Mesenchymal stem cell (in vitro differentiated cells and primary cell): ENCODE measurements at regions not wholly inside any gene's neighbourhood (a gene's known extent, or its start where the extent isn't known, plus 50 kb on each side); places are given as distances from the start of the nearest gene placed in this dataset.
"Not testable (repeated sequence)": the region's sequence is repeated elsewhere in the genome, so short reads cannot be mapped to it uniquely, and the experiment has no call there.

Source experiments
- DNase-seq: peaks from one replicate; pipeline ENCODE4 v3.0.0-alpha.2; 2013
- H2AFZ ChIP-seq: one replicate; pipeline ENCODE4 v1.6.1; 2013; ENCODE audit warnings: low read depth, mild to moderate bottlenecking, control low read depth, inconsistent platforms, low read length, moderate library complexity
- H2AK5ac ChIP-seq: 2 replicates; pipeline ENCODE4 v1.6.1; 2013; ENCODE audit warnings: low read length, moderate library complexity, mild to moderate bottlenecking, inconsistent platforms; ENCODE audit not compliant: severe bottlenecking
- H2BK120ac ChIP-seq: one replicate; pipeline ENCODE4 v1.6.1; 2013; ENCODE audit warnings: low read depth, mild to moderate bottlenecking, inconsistent platforms, low read length, moderate library complexity
- H2BK12ac ChIP-seq, 2 experiments: one replicate each; pipeline ENCODE4 v1.6.1; 2013; ENCODE audit warnings: inconsistent platforms in 2 of 2, low read length in 2 of 2, mild to moderate bottlenecking in 2 of 2, moderate library complexity in 2 of 2, control low read depth in 1 of 2
- H2BK15ac ChIP-seq: one replicate; pipeline ENCODE4 v1.6.1; 2013; ENCODE audit warnings: mild to moderate bottlenecking, low read depth, inconsistent platforms; ENCODE audit not compliant: poor library complexity, severe bottlenecking
- H2BK5ac ChIP-seq: 2 replicates; pipeline ENCODE4 v1.6.1; 2013; ENCODE audit warnings: low read depth, mild to moderate bottlenecking, low read length, control low read depth, inconsistent platforms; ENCODE audit not compliant: poor library complexity, severe bottlenecking
- H3K14ac ChIP-seq, 2 experiments: one replicate each; pipeline ENCODE4 v1.6.1; 2013; ENCODE audit warnings: inconsistent platforms in 2 of 2, low read length in 2 of 2, control low read depth in 1 of 2, mild to moderate bottlenecking in 1 of 2, moderate library complexity in 1 of 2
- H3K18ac ChIP-seq, 2 experiments: one replicate each; pipeline ENCODE4 v1.6.1; 2013; ENCODE audit warnings: inconsistent platforms in 2 of 2, low read length in 2 of 2, control low read depth in 1 of 2, low read depth in 1 of 2, mild to moderate bottlenecking in 1 of 2
- H3K23ac ChIP-seq, 2 experiments: one replicate each; pipeline ENCODE4 v1.6.1; 2013; ENCODE audit warnings: inconsistent platforms in 2 of 2, low read length in 2 of 2, mild to moderate bottlenecking in 2 of 2, moderate library complexity in 2 of 2, control low read depth in 1 of 2
- H3K27ac ChIP-seq: 2 replicates; pipeline ENCODE4 v1.5.1; 2013; ENCODE audit warnings: mild to moderate bottlenecking, moderate library complexity, low read length, control low read depth, inconsistent platforms; ENCODE audit not compliant: poor library complexity, severe bottlenecking
- H3K27me3 ChIP-seq, 2 experiments: 2 replicates each; pipeline versions ENCODE4 v1.6.1 to v1.7.0; 2013; ENCODE audit warnings: low read length in 2 of 2, mild to moderate bottlenecking in 2 of 2, moderate library complexity in 2 of 2, control low read depth in 1 of 2, inconsistent platforms in 1 of 2; ENCODE audit not compliant: control insufficient read depth in 1 of 2, insufficient read depth in 1 of 2
- H3K36me3 ChIP-seq, 2 experiments: 2 replicates each; pipeline versions ENCODE4 v1.6.1 to v1.7.0; 2013; ENCODE audit warnings: low read length in 2 of 2, control low read depth in 1 of 2, inconsistent platforms in 1 of 2, low read depth in 1 of 2, mild to moderate bottlenecking in 1 of 2; ENCODE audit not compliant: insufficient read depth in 2 of 2, control insufficient read depth in 1 of 2
- H3K4ac ChIP-seq, 2 experiments: one replicate each; pipeline ENCODE4 v1.6.1; 2013; ENCODE audit warnings: inconsistent platforms in 2 of 2, low read length in 2 of 2, mild to moderate bottlenecking in 2 of 2, moderate library complexity in 2 of 2, control low read depth in 1 of 2, low read depth in 1 of 2
- H3K4me1 ChIP-seq: 2 replicates; pipeline ENCODE4 v1.6.1; 2013; ENCODE audit warnings: low read depth, low read length, control low read depth; ENCODE audit not compliant: control insufficient read depth, insufficient read depth
- H3K4me2 ChIP-seq: 2 replicates; pipeline ENCODE4 v1.6.1; 2013; ENCODE audit warnings: low read length, mild to moderate bottlenecking, inconsistent platforms; ENCODE audit not compliant: poor library complexity, severe bottlenecking
- H3K4me3 ChIP-seq, 2 experiments: 2 replicates each; pipeline versions ENCODE4 v1.5.1 to v1.7.0; 2013; ENCODE audit warnings: low read length in 2 of 2, mild to moderate bottlenecking in 2 of 2, control low read depth in 1 of 2, low read depth in 1 of 2; ENCODE audit not compliant: insufficient read depth in 1 of 2
- H3K79me1 ChIP-seq: replicated peaks from 2 replicates; pipeline ENCODE4 v1.6.1; 2013; ENCODE audit warnings: mild to moderate bottlenecking, control low read depth, low read length, inconsistent platforms; ENCODE audit not compliant: poor library complexity, severe bottlenecking
- H3K9ac ChIP-seq: 2 replicates; pipeline ENCODE4 v1.7.0; 2013; ENCODE audit warnings: mild to moderate bottlenecking, low read length, moderate library complexity
- H3K9me3 ChIP-seq: 2 replicates; pipeline ENCODE4 v1.7.0; 2013; ENCODE audit warnings: mild to moderate bottlenecking, low read length; ENCODE audit not compliant: control insufficient read depth
- H4K8ac ChIP-seq: one replicate; pipeline ENCODE4 v1.6.1; 2013; ENCODE audit warnings: inconsistent platforms, mild to moderate bottlenecking, low read length, moderate library complexity
- H4K91ac ChIP-seq: one replicate; pipeline ENCODE4 v1.6.1; 2013; ENCODE audit warnings: mild to moderate bottlenecking, low read length, inconsistent platforms
- WGBS: methylation state at CpG from one replicate; pipeline ENCODE4 v1.1.7; 2013; ENCODE audit warnings: mixed read lengths; 5-methylcytosine and 5-hydroxymethylcytosine counted together

- Histone ChIP-seq H3K27ac (peak overlapping the region; percentile 32), H3K18ac (peak overlapping the region in 1 of 2 experiments; percentile 52), H3K4ac (peak overlapping the region in 1 of 2 experiments; percentile 96), H3K9ac (peak overlapping the region; percentile 15), H2BK12ac (peak overlapping the region in 1 of 2 experiments; percentile 72), H3K4me1 (peaks cover 33% of the 10 kb centered on the region)
- not testable (repeated sequence) for H3K36me3 ChIP-seq, H3K9me3 ChIP-seq, H2AFZ ChIP-seq, H3K4me2 ChIP-seq, H2BK5ac ChIP-seq, H3K23ac ChIP-seq, H3K27me3 ChIP-seq, H4K8ac ChIP-seq, H4K91ac ChIP-seq, H2AK5ac ChIP-seq, H3K14ac ChIP-seq, H3K79me1 ChIP-seq, H2BK120ac ChIP-seq, H2BK15ac ChIP-seq, H3K4me3 ChIP-seq
- DNase-seq = peak; percentile 95
- WGBS = 2% methylated on average over 2 of the region's 7 CpGs
Measured at GRCh38 chr16:29266612-29267011, 139.9 kb downstream of the NPIPB11 start.

- not testable (repeated sequence) for H3K23ac ChIP-seq, H3K4me2 ChIP-seq, H3K36me3 ChIP-seq, H4K91ac ChIP-seq, H2BK15ac ChIP-seq, H3K14ac ChIP-seq, H3K4me3 ChIP-seq, H4K8ac ChIP-seq, H2BK120ac ChIP-seq, H3K18ac ChIP-seq, H3K79me1 ChIP-seq, H3K4ac ChIP-seq, H2BK5ac ChIP-seq, H3K27me3 ChIP-seq, H2AK5ac ChIP-seq, H2BK12ac ChIP-seq, H2AFZ ChIP-seq, H3K9me3 ChIP-seq
- peak; percentile 98 for DNase-seq
- Histone ChIP-seq H3K27ac (peak overlapping the region; percentile 72), H3K4me1 (peaks cover 33% of the 10 kb centered on the region), H3K9ac (peak overlapping the region; percentile 63)
- WGBS = 0% methylated on average over 4 of the region's 9 CpGs
Measured at GRCh38 chr16:29265255-29265853, 141.2 kb downstream of the NPIPB11 start.

GRCh38 chr16:29264080-29264837 lies 142.3 kb downstream of the NPIPB11 start:
- H3K79me1 ChIP-seq, H3K9me3 ChIP-seq, H3K36me3 ChIP-seq, H2BK15ac ChIP-seq, H3K4me2 ChIP-seq, H2BK5ac ChIP-seq, H3K27me3 ChIP-seq, H3K23ac ChIP-seq, H2AFZ ChIP-seq, DNase-seq, H3K4me3 ChIP-seq: not testable (repeated sequence)
- peak overlapping the region; percentile 52 to 87 for H3K18ac ChIP-seq
- H4K8ac ChIP-seq = peak overlapping the region; percentile 60
- peak overlapping the region; percentile 63 for H4K91ac ChIP-seq
- peak overlapping the region; percentile 72 for H3K27ac ChIP-seq
- peak overlapping the region in 1 of 2 experiments; percentile 39 for H3K14ac ChIP-seq
- H3K4ac ChIP-seq = peak overlapping the region; percentile 13 to 79
- H3K9ac ChIP-seq = peak overlapping the region; percentile 63
- peaks cover 30% of the 10 kb centered on the region for H3K4me1 ChIP-seq
- H2AK5ac ChIP-seq = peak overlapping the region; percentile 56
- peak overlapping the region; percentile 2 to 86 for H2BK12ac ChIP-seq
- WGBS = 73% methylated on average over 9 of the region's 11 CpGs
- H2BK120ac ChIP-seq = peak overlapping the region; percentile 85

- H2AK5ac ChIP-seq = peak overlapping the region; percentile 10
- H3K9ac ChIP-seq, H2BK5ac ChIP-seq, H3K36me3 ChIP-seq, H3K4me3 ChIP-seq, H3K23ac ChIP-seq, H3K9me3 ChIP-seq, H4K8ac ChIP-seq, H3K4me2 ChIP-seq, H3K27me3 ChIP-seq, H2AFZ ChIP-seq, H3K79me1 ChIP-seq, DNase-seq, H3K27ac ChIP-seq: not testable (repeated sequence)
- peak overlapping the region; percentile 79 for H2BK120ac ChIP-seq
- WGBS = 95% methylated on average over 7 of the region's 7 CpGs
- peak overlapping the region in 1 of 2 experiments; percentile 7 for H3K14ac ChIP-seq
- peak overlapping the region; percentile 91 to 97 for H2BK12ac ChIP-seq
- H3K4ac ChIP-seq = peak overlapping the region in 1 of 2 experiments; percentile 95
- H4K91ac ChIP-seq = peak overlapping the region; percentile 93
- peaks cover 22% of the 10 kb centered on the region for H3K4me1 ChIP-seq
- peak overlapping the region; percentile 44 for H2BK15ac ChIP-seq
- H3K18ac ChIP-seq = peak overlapping the region; percentile 61 to 77
Measured at GRCh38 chr16:29262725-29263124, 143.8 kb downstream of the NPIPB11 start.
